NCI-H774 (cell line): ENCODE measurements at regions not wholly inside any gene's neighbourhood (a gene's known extent, or its start where the extent isn't known, plus 50 kb on each side); places are given as distances from the start of the nearest gene placed in this dataset.

Experiments used
- DNase-seq: peaks from one replicate; lab custom pipeline; 2025; lab: John Stamatoyannopoulos, UW

DNA sequence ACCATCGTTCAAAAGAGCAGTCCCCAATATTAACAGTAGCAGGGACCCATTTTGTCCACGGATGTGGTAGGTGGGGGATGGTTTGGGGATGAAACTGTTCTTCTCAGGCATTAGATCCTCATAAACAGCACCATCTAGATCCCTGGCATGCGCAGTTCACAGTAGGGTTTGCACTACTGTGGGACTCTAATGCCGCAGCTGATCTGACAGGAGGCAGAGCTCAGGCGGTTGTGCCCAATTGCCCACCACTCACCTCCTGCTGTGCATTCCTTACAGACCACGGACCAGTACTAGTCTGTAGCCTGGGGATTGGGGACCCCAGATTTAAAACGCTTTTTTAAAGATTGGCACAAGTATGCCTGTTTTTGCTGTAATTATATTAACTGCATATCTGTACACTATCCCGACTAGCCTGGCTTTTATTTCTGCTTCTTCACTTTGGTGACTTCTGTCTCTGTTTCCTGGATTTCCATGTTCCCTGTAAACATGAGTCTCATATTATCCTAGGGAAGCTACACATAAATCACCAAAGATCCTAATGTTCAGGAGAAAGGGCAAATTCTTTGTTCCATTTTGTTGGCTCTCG lies 163.3 kb upstream of the AKR1E2 start:
- DNase-seq: no peak

DNA sequence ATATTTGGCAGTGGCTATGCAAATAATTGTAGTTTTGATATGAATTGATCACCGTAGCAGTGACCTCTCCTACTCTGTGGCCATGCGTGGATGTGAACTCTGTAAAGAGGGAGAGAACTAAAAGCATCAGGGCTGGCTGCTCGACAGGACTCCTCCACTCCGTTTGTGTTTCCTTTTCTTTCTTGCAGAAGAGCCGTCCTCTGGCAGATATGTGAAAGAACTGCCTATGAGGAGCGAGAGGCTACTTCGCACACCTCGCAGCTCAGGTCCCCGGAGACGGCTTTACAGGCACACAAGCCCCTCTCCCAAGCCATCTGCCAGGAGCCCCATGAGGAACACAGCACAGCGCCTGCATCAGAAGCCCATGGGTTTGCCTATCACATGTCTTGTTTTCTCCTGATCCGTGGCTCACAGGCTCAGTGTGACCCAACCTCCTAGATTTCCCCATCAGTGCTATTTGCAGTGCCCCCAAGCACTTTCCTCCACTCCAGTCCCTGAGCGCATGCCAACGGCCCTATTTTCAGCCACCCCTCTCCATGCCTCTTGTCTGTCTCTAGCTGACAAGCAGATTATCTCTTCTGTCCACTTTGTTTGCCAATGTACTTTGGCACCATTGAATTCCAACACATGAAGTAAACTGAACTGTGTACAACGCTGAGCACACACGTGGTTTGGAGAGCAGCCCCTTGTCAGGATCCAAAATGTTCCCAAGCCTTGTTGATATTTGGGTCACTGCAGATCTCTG lies 164.3 kb upstream of the AKR1E2 start:
- DNase-seq: no peak

DNA sequence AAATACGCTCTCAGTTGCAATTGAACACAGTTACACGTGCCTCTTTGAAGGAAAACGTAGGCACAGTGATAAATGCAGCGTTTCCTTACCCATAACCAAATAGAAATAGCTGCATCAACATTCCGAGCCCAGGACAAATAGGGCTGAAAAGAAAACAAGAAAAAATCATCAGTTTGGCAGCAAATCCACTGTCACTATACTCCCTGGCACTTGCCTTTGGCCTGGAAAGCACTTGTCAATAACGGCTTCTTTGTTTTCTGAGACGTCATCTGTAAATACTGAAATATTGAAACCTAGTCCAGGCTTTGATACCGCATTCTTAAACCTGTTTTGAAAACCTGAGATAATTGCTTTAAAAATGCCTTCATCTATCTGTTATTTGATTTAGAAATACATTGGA lies 167.2 kb upstream of the AKR1E2 start:
- DNase-seq: no peak

DNA sequence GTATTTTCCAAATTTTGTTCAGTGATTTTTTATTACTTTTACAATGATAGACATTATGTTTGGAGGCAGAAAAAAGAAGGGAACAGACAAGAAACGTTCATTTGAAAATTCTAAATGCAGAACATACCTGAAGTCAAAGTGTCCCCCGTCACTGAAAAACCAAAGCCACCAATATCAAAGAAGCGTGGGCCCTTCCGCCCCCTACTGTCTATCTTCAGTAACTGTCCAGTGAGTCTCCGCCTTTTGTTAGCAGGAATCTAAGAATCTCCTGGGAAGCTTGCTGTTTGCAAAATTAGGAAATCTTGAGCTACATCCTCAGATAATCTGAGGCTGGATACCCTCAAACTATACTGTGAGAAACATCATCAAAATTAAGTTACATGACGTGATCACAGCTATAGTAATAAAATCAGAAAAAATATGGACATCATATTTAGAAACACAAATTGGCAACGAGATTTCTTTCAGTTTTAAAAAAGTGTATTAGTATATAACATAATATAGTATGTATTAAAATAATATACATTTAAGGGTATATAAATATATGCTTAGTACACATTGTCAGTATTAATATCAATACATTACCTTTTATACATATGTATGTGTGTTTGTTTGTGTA lies 169.3 kb upstream of the AKR1E2 start:
- DNase-seq: peak; percentile 43

DNA sequence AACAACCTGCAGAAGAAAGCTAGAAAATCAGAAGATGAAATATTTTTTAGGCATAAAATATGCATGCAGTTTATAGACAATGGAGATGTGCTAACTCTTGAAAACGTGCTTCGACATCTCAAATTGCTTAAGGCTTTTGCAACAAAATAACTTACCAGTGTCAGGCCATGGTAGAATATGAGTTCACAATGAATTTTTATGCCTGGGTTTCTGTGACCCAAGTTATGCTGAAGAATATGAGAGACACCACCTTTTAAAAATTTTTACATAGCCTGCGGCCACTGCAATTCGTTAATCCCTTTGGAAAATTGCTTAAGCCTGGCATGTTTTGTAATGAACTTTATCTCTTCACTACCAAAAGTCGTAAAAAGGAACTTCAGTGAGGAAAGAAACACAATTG lies 170.1 kb upstream of the AKR1E2 start:
- DNase-seq: no peak

DNA sequence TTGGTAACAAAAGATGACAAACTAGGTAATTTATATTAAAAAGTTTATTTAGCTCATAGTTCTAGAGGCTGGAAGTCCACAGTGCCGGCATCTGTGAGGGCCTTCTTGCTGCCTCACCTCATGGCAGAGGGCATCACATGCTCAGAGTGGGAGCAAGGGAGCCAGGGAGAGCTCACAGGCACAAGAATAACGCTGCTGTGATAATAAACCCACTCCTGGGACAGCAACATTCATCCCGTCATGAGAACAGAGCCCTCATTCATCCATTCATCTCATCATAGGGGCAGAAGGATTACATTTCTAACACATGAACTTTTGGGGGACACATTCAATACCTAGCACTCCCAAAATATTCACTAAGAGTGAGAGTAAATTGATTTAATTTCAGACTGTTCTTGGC lies 170.6 kb upstream of the AKR1E2 start:
- no peak for DNase-seq

DNA sequence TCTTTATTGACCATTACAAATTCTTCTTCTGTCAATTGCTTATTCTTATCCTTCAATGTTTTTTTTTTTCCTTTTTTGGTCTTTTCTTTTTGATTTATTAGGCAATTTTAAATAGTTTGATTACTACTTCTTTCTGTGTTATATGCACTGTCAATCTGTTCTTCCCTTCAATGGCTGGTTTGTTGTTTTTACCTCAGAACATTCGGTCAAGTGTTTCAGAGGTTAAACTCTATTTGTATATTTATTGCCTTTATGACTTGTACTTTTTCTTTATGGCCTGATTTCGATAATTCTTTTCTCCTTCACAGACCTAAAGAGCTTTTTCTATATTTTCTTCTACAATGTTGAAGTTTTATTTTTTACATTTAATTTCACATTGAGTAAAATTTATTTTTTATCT lies 171.5 kb upstream of the AKR1E2 start:
- DNase-seq: no peak

DNA sequence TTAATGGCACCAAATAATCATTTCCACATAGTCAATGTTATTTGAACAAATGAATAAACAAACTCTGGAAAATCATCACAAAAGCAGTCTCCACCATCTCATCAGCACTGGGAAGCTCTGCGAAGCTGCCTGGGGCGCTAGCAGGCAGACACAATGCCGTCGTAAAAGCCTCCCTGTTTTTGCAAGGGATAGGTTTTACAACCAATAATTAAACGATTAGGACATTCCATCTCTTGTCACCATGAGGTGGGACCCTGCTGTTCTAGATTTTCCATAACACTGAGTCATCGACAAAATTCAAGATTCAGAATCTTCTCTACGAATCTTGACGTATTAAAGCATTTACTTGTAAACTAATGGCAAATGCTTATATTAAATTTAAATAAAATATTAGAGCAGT lies 172.8 kb upstream of the AKR1E2 start:
- no peak for DNase-seq

DNA sequence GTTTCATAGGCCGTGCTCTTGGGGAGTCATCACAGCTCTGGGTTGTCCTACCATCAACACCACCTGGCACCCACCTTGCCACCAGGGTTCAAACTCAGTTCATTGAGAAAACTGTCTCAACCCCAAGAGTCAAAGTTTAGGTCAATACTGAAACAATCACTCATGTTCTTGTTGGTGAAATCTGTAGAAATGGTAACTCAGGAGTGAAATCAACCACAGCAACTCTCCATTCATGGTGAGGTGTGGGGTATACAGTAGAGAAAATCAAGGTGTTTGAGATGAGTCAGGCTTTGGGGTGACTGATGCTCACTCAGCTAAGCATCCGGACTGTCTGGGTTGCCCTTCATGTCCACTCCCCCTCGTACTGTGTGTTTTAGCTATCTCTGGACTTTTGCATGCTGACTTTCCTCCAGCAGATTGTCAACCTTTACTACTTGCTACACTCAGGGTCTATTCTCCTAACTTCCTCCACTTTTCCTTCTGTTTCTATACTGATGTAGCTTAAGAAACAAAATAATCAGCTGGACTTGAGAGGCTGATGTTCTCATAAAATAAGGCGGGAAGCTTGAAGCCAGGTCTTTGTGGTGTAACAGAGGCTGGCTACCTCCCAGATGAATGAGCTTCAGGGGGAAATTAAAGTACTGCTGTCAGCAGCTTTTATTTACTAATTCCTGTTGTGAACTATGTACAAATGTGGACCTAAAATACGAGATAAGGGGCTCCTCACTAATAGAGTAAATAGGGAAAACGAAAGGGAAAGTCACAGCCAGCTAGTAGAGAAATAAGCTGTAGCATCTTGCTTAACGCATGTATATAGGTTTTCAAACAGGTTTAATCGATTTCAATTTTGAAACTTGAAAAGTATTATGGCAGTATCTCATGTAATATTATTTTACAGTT lies 173.6 kb upstream of the AKR1E2 start:
- no peak for DNase-seq

DNA sequence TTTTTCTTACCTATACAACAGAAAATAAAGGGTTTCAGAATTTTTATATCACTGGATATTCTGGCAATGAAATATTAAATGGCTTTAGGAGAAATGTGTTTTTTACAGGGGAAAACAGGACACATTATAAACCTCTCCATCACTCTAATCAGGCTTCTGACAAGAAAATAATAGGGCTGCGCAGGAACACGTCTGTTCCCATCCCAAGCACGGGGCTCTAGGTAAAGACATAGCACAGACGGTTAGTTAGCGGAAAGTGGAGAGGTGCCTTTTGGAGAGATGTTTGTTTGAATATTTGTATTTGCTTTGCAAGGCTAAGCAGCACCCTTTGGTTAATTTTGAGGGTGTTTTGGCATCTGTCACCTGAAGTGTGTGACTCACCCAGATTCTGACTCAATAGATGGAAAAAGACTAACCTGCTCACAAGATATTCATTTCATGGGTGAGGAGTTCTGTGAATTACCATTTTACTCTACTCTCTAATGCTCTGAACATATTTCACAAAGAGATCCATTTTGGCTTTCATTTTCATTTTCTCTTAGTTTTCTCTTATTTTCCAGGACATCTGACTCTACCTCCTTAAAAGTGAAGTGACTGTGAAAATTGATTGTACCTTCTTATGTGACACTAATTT lies 174.5 kb upstream of the AKR1E2 start:
- DNase-seq: peak; percentile 68

DNA sequence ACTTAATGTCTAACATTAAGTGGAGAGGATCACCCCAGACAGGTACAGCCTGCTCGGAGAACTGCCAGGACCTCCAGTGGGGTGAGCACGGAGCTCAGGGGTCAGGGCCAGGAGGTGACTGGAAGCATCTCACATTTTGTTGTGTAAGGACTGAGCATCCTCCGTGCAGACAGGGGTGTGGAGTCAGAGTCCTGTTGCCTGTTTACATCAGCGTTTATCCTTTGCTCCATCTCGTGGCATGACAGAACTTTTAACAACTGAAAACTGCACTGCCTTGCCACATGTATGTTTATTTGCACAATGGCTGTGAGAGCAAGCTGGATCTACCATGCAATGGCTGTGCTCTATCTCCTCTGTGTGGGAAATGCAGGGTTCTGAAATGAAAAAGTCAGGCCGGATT lies 175.4 kb upstream of the AKR1E2 start:
- DNase-seq: no peak

DNA sequence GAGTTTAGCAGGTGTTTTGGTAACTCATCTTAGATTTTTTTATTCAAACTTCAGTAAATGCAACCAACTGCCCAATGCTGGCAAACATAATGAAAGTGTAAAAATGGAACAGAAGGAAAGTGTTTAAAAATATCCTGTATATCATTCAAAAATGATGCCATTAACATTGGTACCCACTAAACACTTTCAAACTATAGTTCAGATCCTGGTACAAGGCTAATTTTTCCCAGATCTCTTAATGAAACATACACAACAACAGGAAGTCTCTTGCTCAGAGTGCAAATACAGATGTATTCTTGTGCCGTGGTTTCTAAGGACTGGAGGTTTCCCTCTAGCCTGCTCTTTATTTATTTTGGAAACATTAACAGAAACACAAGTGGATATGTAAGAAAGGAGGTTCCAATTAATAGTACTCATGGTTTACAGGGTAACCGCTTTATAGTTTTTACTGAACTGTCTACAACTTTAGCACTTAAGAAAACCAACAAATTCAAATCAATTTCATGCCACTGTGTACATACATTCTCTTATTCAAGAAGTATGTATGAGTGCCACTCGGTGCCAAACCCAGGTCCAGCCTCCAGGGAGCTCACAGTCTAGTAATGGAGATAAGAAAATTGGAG lies 176.0 kb upstream of the AKR1E2 start:
- DNase-seq: peak; percentile 37

DNA sequence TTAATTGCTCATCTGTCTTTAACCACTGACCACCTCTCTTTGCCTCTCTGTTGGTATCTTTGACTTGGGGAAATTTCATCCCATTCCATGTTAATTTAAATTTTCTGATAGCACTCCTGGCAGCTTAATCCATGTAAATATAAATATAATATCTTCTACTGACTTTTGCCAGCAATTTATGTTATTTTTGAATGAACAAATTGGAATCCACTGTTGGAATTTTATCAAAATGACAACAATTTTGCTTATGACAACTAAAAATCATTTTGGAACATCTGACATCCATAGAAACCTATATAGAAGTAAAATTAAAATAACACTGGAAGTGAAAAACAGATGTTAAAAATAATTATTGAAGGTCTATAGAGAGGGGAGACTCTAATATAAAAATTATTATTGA lies 176.5 kb upstream of the AKR1E2 start:
- DNase-seq: no peak

DNA sequence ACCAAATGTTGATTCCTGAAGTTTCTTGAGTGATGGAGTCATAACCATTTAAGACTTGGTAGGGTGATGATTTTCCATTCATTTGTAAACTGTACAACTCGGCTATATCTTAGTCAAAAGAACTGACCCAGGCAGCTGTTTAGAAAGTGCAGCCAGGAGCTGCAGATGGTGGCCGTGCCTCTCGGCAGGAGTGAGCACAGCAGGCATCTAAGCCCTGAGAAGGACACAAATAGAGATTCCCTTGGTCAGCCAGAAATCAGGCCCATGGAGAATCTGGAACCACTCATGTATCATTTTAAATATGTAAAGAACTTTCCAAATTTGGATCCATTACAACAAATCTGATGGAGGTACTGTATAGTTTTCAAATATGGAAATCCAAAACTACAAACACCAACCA lies 177.0 kb upstream of the AKR1E2 start:
- DNase-seq: no peak

DNA sequence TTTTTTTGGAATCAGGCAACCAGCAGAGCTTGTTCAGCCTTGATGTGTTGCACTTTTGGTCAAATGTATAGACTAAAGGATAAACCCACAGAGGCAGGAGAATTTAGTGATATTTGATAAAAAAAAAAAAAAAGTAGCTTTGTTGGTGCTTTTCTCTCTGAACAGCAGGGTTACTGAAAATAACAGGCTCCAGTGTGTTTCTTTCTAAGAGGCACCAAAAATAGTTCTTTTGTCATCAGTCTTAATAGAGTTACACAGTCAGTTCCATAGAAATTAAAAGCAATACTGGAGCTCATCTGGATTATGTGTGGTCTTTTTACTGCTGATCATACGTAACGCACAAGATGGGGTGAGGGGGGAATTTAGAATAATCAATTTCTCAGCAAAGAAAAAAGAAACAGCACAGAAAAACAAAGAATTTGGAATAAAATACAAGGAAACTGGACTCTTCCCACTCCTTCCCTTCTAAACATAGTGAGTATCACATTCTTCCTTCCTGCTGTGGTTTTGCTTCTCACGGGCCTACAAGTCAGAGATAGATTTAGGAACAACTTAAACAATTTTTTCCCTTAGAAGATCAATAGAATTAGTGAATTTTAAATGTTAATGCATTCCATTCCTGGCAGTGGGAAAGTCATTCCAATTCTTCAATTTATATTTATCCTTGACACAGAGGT lies 178.8 kb upstream of the AKR1E2 start:
- DNase-seq: no peak

DNA sequence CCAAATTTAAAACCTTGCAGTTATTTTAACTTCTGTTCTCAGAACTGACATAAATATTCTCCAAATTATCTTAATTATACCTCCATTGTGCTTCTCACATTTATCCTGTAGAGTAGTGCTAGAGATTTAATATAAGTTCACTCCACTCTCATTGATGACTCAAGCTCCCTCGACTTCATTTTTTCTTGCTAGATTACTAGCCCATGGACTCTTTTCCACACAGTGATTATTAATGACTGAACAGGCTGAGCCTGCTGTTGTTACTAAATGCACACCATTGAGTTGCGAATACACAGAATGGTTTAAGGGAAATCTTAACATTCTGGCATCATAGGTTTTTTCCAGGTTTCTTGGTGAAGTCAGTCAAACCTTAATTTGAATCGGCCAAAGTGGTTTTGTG lies 179.5 kb upstream of the AKR1E2 start:
- DNase-seq: no peak

DNA sequence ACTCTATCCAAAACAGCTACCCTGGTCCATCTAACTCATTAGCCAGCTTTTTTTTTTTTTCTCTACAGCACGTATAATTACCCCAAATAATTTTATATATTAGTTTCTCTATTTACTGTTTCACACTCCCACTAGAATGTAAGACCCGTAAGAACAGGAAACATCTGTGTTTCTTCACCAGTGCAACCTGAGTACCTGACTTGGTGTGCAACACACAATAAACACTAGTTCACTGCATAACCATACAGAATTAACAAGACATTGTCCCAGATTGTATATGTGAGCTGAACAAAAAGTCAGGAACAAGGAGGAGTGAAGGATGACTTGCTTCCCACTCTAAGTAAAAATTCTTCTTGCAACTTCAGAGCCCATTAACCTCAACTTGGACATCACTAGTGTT lies 180.2 kb upstream of the AKR1E2 start:
- no peak for DNase-seq

DNA sequence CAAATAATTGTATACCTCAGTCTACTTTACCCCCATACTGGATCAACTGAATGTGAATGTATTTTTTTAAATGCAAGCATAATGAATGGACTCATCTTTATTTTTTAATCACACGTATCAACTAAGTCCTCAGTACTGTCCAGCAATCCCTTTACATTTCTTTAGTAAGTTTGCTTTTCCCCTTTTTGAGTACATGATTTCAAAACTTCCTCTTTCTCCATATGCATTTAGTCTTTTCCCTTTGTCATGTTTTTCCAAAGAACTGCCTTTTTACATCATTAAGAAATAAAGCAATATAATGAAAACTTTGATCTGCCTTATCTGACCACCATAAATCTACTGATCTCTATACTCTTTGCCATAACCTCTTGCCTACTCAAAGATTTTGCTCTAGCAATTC lies 182.5 kb upstream of the AKR1E2 start:
- DNase-seq: no peak

DNA sequence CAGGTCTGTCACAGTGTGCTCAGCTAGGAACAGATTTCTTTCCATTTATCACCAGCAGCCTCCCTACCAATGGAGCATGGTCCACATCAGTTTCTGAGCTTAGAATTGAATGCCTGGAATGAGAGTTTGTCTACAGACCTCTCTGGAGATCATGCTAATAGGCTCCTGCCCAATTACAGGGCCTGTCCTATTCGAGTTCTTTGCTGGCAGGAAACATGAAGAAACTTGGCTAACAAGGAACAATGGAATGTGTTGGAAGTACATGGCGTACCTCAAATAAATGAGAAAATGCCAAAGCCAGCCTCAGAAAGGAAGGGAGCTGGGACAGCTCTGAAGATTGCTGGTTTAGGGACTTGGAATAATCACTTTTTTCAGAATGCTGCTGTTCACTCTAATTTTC lies 186.0 kb upstream of the AKR1E2 start:
- DNase-seq: no peak

DNA sequence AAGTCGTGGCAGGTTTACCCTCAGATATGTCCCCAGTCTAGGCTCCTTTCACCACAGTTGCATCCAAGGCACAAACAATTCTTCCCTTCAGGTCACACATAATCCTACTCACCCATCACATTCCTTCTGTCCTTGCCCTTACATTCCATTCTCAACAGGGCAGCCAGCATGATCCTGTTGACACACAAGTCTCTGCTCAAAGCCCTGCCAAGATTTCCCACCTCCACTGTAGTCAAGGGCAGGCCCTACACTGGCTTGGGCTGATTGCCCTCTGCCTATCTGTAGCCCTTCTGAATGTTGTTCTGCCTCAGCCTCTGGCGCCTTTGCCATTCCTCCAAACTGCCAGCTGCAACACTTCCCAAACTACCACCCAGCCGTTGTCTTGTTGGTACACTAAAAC lies 187.9 kb upstream of the AKR1E2 start:
- DNase-seq: no peak

DNA sequence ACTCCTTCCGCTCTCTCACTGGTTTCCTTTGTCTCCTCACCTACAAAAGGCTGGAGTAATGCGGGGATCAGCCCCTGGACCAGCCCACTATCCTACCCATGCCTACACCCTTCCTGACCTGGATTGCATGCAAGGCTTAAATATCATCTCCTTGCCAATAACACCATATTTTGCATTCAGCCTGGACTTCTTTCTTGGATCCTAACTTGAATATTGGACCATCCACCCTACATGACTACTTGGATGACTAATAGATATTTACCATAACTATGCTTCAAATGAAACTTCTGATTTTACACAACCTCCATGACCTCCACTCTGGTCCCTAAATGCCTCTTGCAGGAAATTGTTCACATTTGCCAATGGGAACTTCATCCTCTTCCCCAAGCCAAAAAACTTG lies 188.3 kb upstream of the AKR1E2 start:
- no peak for DNase-seq
